Activated CD8-positive, alpha-beta memory T cell treated with anti-CD3 and anti-CD28 coated beads, Interleukin-2, amount 50 U/mL, for 4 hours (primary cell): ENCODE measurements at regions not wholly inside any gene's neighbourhood (a gene's known extent, or its start where the extent isn't known, plus 50 kb on each side); places are given as distances from the start of the nearest gene placed in this dataset.

Experiments
- DNase-seq: peaks from one replicate; pipeline ENCODE4 v3.0.0-alpha.2; 2020

DNA sequence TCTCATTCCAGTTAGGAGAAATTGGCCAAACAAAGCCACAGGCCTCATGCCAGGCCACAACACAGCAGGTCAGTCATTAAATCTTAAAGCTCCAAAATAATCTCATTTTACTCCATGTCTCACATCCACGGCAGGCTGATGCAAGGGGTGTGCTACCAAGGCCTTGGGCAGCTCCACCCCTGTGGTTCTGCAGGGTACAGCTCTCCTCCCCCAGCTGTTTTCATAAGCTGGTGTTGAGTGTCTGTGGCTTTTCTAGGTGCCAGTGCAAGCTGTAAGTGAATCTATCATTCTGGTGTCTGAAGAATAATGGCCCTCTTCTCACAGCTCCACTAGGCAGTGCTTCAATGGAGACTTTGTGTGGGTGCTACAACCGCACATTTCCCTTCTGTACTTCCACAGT is 949.2 kb downstream of the TECRL start:
- no peak for DNase-seq

DNA sequence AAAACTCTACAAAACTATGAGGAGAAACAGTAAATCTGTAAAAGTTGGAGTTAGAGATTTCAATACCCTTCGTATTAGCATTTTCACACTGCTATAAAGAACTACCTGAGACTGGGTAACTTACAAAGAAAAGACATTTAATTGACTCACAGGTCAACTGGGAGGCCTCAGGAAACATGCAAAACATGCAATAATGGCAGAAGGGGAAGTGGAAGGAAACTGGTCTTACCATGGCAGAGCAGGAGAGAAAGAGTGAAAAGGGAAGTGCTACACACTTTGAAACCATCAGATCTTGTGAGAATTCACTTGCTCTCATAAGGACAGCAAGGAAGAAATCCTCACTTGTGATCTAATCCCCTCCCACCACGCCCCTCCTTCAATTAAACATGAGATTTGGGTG is 949.9 kb downstream of the TECRL start:
- no peak for DNase-seq

DNA sequence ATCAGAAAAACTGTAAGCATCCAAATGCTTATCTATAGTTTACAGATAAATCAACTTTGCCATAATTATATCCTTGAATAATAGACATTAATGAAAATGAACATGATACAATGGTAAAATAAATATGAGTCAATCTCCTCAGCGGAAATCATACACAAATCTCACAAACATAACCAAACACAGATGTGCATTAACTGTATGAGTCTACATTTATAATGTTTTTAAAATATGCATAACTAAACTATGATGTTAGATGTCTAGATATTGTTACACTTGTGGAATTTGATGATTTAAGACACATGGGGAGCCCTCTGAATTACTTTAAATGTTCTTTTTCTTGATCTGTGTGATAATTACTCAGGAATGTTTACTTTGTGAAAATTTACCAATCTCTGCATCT is 951.2 kb downstream of the TECRL start:
- DNase-seq, result no peak

DNA sequence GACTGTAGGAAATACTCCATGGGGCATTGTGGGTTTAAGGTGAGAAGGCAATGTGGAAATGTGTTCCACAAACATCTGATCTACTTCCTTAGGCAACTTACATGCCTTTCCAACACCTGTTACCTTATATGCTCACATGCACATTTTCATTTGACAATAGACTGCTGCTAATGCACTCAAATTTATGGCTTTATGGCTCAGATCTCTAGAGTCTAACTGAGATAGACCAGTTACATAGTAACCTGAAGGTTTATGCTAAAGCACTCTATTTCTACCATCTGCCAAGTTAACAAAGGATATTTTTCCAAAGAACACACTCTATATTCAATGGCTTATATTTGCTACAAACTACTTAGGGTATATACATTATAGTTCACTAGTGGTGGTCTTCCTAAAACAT is 969.0 kb downstream of the TECRL start:
- DNase-seq, result no peak

DNA sequence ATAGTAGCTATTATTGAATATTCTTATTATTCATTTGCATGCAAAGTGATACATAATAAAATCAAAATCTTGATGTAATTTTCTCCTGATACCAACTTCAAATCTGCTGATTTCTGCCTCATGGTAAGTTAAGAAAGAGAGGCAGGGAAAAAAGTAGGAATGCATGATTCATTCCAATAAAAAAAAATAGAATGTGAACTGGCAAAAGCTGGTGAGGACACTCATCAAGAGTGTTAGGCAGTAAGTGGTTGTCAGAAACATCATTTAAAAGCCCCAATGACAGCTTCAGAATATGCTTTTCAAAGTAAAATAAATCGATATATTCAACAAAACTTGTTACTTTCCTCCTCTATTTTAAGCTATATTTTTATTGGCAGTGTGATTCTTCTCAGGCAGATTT is 979.1 kb downstream of the TECRL start:
- DNase-seq, result no peak

DNA sequence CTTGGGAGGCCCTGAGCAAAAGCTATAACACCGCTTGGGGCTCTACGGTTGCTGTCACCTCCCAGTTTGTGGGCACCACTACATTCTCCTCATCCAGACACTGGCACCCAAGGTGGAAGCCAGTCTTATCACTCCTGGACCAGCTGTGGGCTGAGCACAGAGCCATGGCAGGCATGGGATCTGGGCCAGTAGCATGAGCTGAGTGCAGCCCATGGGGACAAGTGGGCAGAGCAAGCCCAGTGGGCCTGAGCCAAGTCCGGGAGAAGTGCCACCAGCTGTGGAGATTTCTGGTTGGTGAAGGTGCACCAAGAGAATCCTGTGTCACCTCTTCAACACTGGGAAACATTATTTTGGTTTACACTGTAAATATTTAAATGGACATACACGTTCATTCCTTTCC is 1013.0 kb downstream of the TECRL start:
- no peak for DNase-seq

DNA sequence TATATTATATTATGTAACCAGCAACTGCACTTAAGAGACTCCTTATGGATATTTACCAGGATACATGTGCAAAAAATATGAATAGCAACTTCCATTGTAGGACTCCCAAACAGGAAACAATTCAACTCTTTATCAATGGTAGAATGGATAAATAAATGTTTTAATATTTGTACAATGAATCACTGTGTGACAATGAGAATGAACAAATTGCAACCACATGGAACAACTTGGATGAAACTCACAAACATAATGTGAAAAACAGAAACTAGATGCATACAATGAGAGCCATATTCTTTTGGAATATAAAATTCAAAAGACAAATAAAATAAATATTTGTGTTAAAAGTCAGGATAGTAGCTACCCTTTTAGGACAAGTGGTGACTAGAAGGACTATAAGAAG is 1015.7 kb downstream of the TECRL start:
- DNase-seq, result no peak

DNA sequence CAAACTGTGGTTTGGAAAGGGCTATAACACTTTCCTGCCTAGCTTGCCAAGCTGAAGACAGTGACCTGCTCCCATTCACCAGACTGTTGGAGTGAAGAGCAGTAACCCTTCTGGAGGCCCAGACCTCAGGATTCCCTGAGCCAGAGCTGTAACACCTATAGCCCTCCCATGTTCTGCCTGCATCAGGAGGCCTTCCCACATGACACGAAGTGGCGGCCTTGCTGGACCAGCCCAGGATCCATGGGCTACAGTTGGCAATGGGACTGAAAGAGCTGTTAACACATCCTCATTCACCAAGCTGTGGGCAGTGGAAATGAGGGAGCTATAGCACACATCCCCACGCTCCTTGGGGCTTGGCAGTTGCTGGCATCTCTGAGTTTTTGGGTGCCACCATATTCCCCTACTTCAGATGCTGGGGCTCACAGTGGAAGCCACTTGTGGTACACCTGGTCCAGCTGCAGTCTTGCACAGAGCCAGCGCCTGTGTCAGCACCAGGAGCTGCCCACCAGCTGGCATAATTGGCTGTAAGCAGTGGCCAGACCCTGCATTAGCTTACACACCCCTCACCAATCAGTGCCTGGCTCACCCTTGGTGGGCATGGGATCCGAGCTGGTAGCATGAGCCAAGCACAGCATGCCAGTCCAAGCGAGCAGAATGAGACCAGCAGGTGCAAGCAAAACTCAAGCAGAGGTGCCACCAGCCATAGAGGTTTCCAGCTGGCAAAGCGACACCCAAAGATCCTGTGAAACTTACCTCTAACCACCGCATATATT is 1029.3 kb downstream of the TECRL start:
- DNase-seq, result no peak

DNA sequence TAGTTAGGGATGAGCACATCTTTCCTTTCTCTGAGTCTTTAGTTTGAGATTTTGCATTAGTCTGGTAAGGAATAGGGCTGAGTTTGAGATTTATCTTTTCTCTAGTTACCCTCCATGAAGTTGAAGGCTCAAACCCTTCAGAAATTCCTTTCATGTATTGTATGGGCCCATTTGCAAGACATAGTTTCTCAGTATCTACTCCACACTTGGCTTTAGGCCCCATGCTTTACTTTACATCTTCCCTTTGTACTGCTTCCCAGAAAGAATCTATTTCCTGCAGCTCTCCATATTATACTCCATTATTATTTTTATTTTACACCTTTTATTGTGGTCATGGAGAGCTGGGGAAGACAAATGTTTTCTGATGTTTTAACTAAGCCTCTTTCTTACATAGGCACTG is 1038.2 kb downstream of the TECRL start:
- no peak for DNase-seq

DNA sequence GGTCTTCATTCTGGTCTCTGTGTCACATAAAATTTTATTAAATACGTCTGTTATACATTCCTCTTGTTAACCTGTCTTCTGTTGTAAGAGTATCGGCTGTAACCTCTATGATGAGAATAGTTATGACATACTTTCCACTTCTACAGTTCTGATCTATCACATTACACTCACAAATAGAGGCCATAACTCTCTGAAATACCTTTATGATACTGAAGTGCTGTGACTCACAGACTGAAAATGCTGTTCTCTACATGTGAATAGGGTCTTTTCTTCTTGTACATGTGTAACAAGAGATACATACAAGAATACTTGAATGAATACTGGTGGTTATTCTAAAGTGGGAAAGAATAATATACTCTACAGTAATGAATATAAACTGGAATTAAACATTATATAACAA is 1047.6 kb downstream of the TECRL start:
- DNase-seq, result no peak

DNA sequence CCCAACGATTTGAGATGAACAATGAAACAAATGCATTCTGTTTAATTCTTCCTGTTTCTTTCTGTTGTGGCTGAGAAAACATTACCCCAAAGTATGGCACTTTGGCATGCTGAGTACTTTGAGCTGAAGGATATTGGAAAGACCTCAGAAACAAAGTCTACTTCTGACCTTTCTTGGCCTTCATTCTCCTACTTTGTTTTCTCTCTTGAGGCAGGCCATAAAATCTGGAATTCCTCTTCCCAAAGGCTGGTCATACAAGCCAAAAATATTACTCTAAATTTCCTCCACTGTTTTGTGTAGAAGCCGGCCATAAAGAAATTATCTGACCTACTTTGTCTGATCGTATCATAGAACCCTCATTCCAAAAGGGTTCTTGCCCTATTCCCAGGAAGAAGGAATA is 1048.2 kb downstream of the TECRL start:
- DNase-seq, result no peak

DNA sequence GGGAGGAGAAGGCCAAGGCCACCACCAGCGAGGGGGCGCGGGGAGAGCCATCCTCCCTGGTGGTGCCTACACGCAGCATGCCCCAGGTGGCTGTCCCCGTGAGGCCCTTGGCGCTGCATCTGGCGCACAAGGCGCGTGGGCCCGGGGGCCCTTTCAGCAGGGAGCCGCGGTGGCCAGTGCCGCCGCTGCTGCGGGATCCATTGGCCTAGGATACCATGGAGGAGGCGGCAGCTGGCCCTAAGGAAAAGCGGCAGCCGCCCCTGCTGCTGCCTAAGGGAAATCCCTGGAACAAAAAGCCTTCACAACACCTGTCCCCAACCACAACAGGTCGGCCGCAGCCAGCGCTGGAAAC is 1059.6 kb downstream of the TECRL start:
- no peak for DNase-seq

DNA sequence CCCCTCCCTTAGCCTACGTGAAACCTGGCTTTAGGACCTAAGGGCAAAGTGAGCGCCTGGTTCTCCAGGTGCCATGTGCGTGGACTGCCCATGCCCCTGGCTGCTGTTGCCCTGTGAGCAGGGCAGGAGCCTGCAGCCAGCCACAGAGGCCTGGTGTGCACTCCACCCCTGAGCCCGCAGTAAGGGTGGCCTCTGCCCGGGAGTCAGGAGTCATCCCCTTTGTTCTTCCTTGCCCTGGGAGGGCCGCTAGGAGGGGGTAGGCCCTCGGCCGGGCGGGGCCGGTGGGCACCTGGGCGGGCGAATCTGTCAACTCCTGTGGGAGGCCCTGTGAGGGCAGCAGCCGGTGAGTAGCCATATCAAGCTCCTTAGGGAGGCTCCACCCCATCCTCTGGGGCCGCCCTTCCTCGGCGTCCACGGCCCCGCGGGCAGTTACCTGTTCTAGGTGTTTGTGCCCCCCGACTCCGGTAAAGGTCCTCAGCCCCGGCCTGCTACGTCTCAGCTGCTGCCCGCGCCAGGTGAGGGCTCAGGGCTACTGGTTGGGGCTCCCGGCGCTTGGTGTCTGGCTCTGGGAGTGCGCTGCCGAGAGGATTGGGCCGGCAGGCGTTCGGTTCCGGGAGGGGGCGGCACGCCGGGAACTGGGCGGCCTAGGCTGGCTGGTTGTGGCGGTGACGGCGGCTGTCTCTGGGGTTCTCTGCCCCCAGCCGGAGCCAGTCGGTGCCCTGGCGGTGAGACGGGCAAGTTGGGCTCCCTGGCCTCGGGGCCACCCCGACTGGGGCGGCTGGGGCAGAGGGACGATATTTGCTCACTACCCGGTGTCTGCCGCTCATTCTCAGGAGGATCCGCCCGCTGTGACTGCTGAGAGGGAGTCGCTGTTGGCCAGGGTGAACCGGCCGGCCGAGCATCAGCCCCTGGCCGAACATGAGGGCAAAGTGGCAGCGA is 1060.2 kb downstream of the TECRL start:
- DNase-seq, result no peak

DNA sequence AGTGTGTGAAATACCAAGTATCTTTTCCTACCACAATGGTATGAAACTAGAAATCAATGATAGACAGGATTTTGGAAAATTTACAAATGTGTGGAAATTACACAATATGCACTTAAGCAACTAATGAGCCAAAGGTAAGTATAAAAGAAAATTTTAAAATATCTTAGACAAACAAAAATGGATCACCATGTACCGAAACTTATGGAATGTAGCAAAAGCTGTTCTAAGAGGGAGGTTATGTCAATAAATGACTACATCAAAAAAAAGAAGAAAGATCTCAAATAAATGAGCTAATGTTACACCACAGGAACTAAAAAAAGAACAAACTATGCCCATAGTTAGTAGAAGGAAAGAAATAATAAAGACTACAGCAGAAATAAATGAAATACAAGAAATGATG is 1084.1 kb downstream of the TECRL start:
- no peak for DNase-seq

DNA sequence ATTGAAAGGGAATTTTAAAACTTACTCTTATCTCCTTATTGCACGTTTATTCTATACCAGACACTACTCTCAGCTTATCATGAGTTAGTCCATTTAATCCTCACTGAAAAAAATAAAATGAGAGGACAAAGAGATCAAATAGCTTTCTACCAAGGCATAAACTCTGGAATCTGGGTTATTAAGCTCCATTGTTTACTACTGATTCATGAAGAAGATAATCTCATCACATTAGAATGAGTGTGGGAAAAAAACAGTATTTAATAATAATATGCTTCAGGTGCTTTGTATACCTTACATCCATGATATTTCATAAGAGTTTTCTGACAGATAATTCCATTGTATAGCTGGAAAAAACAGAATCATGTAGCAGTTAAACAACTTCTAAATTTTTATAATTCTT is 1092.6 kb downstream of the TECRL start:
- no peak for DNase-seq

DNA sequence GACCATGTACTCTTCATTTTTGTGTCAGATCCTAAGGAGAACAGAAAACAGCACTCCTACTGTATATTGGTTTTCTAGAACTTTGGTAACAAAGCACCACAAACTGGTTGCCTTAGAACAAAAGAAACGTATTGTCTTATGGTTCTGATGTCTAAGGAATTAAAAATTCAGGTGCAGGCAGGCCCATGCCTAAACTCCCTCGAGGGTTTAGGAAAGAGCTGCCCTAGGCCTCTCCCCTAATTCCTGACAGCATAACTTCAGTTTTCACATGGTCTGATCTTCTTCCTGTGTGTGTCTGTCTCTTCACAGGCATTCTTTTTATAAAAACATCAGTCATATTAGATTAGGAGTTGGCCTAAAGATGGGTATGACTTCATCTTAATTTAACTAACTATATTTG is 1093.6 kb downstream of the TECRL start:
- no peak for DNase-seq

DNA sequence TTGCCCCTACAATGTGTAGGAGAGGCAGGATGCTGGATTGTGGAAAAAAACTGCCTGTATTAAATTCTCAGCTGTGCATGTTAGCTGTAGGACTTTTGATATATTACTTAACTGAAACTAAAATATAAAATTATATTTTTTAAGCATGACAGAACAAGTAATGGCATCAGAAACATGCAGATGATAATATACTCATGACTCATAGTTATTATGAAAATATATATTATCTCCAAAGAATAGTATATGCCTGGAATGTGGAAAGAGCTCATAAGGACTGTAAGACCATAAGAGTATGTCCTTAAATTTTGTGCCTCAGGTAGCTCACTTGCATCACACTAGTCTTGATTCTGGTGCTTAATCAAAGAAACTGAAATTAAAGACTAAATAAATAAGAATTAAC is 1100.6 kb downstream of the TECRL start:
- no peak for DNase-seq

DNA sequence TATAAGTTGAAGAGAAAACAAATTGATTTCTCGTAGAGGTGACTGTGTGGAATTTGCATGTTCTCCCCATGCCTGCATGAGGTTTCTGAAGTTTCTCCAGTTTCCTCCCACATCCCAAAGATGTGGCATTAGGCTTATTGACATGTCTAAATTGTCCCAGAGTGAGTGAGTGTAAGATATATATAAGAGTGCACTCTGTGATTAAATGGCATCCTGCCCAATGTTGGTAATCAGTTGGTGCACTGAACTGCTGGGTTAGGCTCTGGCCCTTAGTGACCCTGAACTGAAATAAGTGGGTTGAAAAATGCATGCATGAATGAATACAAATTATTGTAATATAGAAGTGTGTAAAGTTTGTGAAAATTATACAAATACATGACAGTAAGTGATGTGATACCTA is 1106.5 kb downstream of the TECRL start:
- no peak for DNase-seq

DNA sequence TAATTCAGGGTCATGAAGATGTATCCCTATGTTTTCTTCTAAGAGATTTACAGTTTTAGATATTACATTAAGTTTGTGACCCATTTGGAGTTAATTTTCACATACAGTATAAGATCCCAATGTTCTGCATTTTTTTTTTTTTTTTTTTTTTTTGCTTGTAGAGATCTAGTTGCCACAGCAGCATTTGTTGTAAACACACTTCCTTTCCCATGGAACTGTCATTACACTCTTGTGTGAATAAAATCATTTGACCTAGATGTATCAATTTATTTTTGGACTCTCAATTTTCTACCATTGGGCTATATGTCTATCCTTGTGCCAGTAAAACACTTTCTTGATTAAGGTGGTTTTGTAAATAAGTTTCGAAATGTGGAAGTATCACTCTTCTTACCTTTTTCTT is 1107.2 kb downstream of the TECRL start:
- no peak for DNase-seq

DNA sequence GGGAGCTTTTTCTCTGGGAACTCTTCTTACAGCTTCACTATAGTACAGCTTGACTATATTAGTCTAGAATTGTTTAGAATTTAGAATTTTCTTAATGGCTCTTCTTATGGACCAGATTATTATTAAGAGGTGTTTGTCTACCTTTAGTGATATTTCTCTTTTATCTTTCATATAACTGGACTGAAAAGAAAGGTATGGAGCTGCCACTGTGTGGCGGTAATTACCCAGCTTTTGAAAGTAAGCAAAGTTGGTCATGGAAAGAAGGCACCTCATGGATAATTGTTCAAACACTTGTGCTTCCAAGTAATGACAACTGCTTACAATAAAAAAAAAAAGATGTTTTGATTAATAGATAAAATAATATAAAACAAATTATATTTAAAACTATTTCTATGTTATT is 1112.5 kb downstream of the TECRL start:
- no peak for DNase-seq

DNA sequence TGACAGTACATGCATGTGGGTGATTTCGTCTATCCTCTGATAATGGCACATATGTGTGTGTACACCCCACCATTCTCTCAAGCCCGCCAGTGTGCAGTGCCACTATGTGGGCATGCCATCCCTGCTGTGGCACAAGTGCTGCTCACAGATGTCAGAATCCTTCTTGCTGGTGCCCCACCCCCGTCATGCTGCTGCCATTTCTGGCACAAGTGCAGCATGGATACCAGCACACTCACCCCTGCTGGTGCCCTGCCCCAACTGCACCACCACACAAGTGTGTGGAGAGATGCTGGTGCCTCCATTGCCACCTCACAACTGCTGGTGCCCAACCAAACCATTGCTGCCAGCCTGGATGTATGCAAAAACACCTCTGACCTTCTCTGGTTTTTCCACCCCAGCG is 1133.8 kb downstream of the TECRL start:
- DNase-seq, result no peak

DNA sequence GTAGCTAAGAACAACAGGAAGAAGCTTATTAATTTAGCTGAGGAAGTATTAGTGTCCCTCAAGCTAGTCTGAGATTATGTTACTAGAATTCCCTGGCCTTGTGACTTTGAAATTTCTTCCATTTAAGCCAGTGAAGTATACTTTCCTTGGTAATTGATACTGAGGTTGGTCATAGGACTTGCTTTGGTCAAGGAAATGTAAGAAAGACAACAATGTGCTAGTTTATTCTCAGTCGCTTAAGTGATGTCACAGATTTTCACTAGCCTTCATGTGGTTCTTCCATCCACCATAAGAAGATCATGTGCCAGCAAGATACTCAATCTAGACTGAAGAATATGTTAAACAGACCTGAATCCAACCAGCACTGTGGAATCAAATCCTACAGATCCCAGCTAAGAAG is 1140.1 kb downstream of the TECRL start:
- no peak for DNase-seq

DNA sequence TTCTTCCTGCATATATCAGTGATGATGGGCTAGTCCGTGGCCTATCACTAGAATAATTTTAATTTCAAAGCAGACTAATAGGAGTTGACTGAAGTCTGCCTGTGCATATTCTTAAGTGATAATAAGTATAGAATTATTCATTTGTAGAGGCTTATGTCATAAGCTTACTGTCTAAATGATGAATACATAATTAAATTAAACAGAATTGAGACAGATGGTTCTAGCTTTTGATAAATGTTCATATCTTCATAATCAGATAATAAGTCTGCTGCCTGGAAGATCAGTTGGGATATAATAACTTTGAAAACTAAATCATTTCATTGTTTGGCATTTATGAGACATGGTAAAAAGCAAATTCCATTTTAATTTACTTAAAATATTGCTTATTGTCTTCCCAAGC is 1175.6 kb downstream of the TECRL start:
- no peak for DNase-seq

DNA sequence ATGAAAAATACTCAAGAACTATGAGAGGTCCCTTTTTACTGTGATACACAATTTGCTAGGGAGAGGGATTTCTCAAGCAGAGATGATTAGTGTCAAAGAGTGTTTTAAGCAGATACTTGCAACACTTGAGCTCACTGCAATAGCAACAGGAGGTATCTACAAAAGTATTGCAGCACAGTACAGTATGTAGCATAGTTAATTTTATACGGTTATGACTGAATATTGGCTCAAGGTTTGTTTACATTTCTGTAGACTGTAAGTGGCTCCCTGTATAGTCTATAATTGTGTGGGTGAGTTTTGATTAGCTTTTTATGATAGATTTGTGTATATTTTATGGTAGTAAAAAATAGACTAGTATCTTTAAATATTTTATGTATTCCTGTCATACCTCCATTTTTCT is 1177.2 kb downstream of the TECRL start:
- no peak for DNase-seq

DNA sequence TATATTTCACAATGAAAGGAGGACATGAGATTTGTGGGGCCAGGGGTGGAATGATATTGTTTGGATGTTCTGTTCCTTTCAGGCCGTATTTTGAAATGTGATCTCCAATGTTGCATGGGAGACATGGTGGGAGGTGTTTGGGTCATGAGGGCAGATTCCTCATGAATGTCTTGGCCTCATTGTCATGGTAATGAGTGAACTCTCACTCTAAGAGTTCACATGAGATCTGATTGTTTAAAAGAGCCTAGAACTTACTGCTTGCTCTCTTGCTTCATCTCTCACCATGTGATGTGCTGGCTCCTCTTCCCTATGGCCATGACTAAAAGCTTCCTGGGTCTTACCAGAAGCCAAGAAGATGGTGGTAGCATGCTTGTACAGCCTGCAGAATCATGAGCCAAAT is 1183.0 kb downstream of the TECRL start:
- no peak for DNase-seq
